ENCODE measurements at regions not wholly inside any gene's neighbourhood (a gene's known extent, or its start where the extent isn't known, plus 50 kb on each side); places are given as distances from the start of the nearest gene placed in this dataset.

DNA sequence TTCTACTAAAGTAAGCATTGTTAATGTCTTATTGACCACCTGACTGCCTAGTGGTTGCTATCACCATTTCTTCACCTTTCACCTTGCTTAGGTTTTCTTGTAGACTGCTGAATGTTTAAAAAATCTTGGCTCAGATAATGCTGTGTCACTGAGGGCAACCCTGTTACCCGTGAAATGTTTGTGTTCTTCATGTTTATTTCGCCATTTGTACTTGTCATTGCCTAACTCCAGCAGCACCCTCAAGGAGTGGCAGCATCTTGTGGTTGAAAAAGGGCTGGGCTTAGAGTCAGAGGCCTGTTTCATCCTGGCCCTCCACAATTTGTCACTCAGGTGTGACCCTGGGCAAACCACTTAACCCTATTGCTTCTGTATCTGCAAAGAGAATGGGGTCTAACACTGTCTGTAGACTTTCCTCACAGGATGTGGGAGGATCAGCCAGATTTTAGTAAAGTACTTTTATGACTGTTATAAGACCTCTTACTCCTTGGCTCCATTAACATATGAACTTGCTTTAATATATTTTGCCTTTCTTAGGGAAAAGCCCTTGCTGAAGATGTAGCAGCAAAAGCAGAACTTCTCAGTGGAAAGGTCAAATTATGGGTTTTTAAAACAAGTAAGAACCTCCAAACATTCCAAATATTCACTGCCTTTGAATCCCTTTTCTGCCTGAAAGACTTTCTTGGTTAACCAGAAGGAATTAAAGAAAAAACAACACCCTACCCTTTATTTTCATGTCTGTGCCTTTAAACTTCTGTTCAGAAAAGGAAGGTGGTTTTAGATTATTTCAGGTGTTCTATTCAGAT, 154.5 kb upstream of the C11orf87 start:
- peaks cover 23% of the 10 kb centered on the region for H3K9me3 Mint-ChIP-seq (ENCODE audit: unreplicated experiment)
- intact Hi-C loops (cut with micrococcal nuclease; ENCODE audit: unreplicated experiment) = no loop called here
- no peak overlapping the region for H3K27ac Mint-ChIP-seq (ENCODE audit: unreplicated experiment)
- no peak for DNase-seq
- ChIA-PET CTCF (no interaction called here), POLR2A (no interaction called here)
- no peaks in the 10 kb centered on the region for H3K36me3 ChIP-seq (ENCODE audit: control insufficient read depth, insufficient read depth, low read length)
- H3K27me3 ChIP-seq (replicated peaks; ENCODE audit: control insufficient read depth, insufficient read depth, low read length) = no peaks in the 10 kb centered on the region
- H3K4me1 Mint-ChIP-seq (ENCODE audit: low read depth, unreplicated experiment) = no peaks in the 10 kb centered on the region
- TF ChIP-seq, protein P1, sequence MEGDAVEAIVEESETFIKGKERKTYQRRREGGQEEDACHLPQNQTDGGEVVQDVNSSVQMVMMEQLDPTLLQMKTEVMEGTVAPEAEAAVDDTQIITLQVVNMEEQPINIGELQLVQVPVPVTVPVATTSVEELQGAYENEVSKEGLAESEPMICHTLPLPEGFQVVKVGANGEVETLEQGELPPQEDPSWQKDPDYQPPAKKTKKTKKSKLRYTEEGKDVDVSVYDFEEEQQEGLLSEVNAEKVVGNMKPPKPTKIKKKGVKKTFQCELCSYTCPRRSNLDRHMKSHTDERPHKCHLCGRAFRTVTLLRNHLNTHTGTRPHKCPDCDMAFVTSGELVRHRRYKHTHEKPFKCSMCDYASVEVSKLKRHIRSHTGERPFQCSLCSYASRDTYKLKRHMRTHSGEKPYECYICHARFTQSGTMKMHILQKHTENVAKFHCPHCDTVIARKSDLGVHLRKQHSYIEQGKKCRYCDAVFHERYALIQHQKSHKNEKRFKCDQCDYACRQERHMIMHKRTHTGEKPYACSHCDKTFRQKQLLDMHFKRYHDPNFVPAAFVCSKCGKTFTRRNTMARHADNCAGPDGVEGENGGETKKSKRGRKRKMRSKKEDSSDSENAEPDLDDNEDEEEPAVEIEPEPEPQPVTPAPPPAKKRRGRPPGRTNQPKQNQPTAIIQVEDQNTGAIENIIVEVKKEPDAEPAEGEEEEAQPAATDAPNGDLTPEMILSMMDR (IDR thresholded peaks at IDR 0.05; ENCODE audit: insufficient read depth in 1 of 2, low read depth in 1 of 2, low read length in 1 of 2, severe bottlenecking in 1 of 2, unreplicated experiment in 1 of 2) = no peak
- no peak overlapping the region for H3K4me3 Mint-ChIP-seq (ENCODE audit: unreplicated experiment)
- H3K9me3 ChIP-seq = 0 out of 2 replicates have a peak, but pooled peaks cover 3% of the 10 kb centered on the region
- no peaks in the 10 kb centered on the region for H3K4me1 ChIP-seq
- no TSS peak for BruUV-seq (replicated peaks)
- peaks cover 9% of the 10 kb centered on the region for H3K27me3 Mint-ChIP-seq (ENCODE audit: insufficient read depth, unreplicated experiment)
- no peaks in the 10 kb centered on the region for H3K36me3 Mint-ChIP-seq (ENCODE audit: insufficient read depth, unreplicated experiment)
- no peak overlapping the region for H3K4me3 ChIP-seq (ENCODE audit: low read depth, low read length)

DNA sequence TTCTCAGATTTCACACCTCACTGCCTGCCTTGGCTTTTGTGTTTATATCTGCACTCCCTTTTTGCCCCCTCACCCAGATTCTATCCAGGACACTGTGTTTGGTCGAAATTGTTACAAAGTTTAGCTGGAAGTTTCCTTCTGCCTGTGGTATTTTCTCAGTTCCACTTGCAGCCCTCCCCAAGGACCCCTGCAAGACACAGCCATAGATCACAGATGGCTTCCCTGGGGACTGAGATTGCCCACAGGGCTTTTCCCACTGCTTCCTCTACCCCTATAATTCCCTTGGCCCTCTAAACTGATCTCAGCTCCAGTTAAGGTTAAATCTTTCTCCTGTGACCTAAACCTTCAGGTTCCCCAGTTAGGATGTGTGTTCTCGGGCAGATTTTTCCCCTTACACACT, 146.1 kb upstream of the C11orf87 start:
- ChIA-PET CTCF (no interaction called here), POLR2A (no interaction called here)
- H3K27ac Mint-ChIP-seq (ENCODE audit: unreplicated experiment) = no peak overlapping the region
- H3K36me3 ChIP-seq (ENCODE audit: control insufficient read depth, insufficient read depth, low read length) = no peaks in the 10 kb centered on the region
- no peak overlapping the region for H3K4me3 Mint-ChIP-seq (ENCODE audit: unreplicated experiment)
- H3K27me3 ChIP-seq (replicated peaks; ENCODE audit: control insufficient read depth, insufficient read depth, low read length) = peaks cover 1% of the 10 kb centered on the region; the same call in 1 of the 2 replicates
- no peaks in the 10 kb centered on the region; the same call in 1 of the 2 replicates for H3K9me3 ChIP-seq
- no peaks in the 10 kb centered on the region for H3K36me3 Mint-ChIP-seq (ENCODE audit: insufficient read depth, unreplicated experiment)
- DNase-seq = no peak
- BruUV-seq (replicated peaks) = no TSS peak
- H3K9me3 Mint-ChIP-seq (ENCODE audit: unreplicated experiment) = peaks cover 20% of the 10 kb centered on the region
- H3K4me1 ChIP-seq = no peaks in the 10 kb centered on the region
- TF ChIP-seq, protein P1 (IDR thresholded peaks at IDR 0.05; ENCODE audit: insufficient read depth in 1 of 2, low read depth in 1 of 2, low read length in 1 of 2, severe bottlenecking in 1 of 2, unreplicated experiment in 1 of 2) = no peak
- intact Hi-C loops (cut with micrococcal nuclease; ENCODE audit: unreplicated experiment) = no loop called here
- no peak overlapping the region for H3K4me3 ChIP-seq (ENCODE audit: low read depth, low read length)
- H3K27me3 Mint-ChIP-seq (ENCODE audit: insufficient read depth, unreplicated experiment) = peaks cover 25% of the 10 kb centered on the region
- no peaks in the 10 kb centered on the region for H3K4me1 Mint-ChIP-seq (ENCODE audit: low read depth, unreplicated experiment)

DNA sequence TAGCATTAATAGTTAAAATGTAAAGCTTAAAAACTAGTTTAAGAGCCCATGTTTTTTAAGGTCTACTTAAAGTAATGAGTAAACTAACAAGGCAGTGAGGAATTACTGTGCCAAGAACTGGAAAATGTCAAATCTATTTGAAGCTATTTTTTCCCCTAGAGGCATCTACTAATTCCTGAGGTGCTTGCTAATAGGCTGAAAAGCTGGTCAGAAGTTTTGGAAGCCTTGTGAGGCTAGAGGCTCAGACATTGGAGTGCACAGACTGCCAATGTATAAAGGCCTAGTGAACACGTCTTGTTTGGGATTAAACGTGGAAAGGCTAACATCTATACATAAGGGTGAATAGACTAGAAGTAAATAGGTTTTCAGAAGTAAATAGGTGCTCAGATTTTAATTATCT, 136.5 kb upstream of the C11orf87 start:
- no peaks in the 10 kb centered on the region for H3K36me3 ChIP-seq (ENCODE audit: control insufficient read depth, insufficient read depth, low read length)
- no TSS peak for BruUV-seq (replicated peaks)
- DNase-seq = no peak
- Mint-ChIP-seq H3K4me3 (ENCODE audit: unreplicated experiment) (no peak overlapping the region), H3K9me3 (ENCODE audit: unreplicated experiment) (peaks cover 5% of the 10 kb centered on the region), H3K27me3 (ENCODE audit: insufficient read depth, unreplicated experiment) (peaks cover 3% of the 10 kb centered on the region), H3K36me3 (ENCODE audit: insufficient read depth, unreplicated experiment) (no peaks in the 10 kb centered on the region), H3K27ac (ENCODE audit: unreplicated experiment) (no peak overlapping the region), H3K4me1 (ENCODE audit: low read depth, unreplicated experiment) (no peaks in the 10 kb centered on the region)
- peaks cover 4% of the 10 kb centered on the region; the same call in 1 of the 2 replicates for H3K9me3 ChIP-seq
- POLR2A ChIA-PET = no interaction called here
- no peak overlapping the region for H3K4me3 ChIP-seq (ENCODE audit: low read depth, low read length)
- intact Hi-C loops (cut with micrococcal nuclease; ENCODE audit: unreplicated experiment) = no loop called here
- TF ChIP-seq, protein P1 (IDR thresholded peaks at IDR 0.05; ENCODE audit: insufficient read depth in 1 of 2, low read depth in 1 of 2, low read length in 1 of 2, severe bottlenecking in 1 of 2, unreplicated experiment in 1 of 2) = no peak
- no peaks in the 10 kb centered on the region for H3K4me1 ChIP-seq
- CTCF ChIA-PET = no interaction called here
- H3K27me3 ChIP-seq (replicated peaks; ENCODE audit: control insufficient read depth, insufficient read depth, low read length) = no peaks in the 10 kb centered on the region
